ENCODE measurements at regions not wholly inside any gene's neighbourhood (a gene's known extent, or its start where the extent isn't known, plus 50 kb on each side); places are given as distances from the start of the nearest gene placed in this dataset.

DNA sequence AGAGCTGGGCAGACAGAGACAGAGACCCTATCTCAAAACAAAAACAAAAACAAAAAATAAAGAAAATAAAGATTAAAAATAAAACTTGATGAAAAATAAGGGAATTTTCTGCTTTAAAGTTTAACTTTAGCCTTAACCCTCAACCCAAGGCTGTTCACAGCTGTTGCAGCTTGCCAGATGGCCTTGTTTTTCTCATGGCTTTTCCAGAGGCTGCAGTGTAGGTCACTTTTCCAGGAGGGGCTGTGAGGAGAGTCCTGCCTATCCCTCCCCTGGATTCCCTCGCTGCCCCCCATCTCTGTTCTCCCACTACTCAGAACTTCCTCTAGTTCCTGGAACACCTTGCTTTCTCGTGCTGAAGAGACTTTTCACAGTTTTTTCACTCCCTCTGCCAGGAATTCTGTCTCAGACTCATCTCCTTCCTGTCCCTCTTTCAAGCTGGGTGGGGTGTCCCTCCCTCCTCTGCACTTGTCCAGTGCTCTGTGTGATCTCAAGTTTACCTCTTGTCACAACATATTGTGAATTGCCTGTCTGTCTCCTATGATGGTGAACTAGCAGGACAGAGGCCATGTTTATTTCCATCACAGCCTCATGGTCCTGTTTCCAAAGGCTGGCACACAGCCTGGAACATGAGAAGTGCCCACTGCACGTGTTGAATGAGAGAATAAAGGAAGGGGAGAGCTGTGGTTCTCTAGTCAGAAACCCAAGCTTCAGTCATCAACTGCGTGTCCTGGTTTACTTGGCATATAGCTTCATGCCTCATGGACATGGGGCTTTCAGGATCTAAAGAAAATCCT lies 69.9 kb upstream of the MSI2 start:
- TF ChIP-seq, protein P1, sequence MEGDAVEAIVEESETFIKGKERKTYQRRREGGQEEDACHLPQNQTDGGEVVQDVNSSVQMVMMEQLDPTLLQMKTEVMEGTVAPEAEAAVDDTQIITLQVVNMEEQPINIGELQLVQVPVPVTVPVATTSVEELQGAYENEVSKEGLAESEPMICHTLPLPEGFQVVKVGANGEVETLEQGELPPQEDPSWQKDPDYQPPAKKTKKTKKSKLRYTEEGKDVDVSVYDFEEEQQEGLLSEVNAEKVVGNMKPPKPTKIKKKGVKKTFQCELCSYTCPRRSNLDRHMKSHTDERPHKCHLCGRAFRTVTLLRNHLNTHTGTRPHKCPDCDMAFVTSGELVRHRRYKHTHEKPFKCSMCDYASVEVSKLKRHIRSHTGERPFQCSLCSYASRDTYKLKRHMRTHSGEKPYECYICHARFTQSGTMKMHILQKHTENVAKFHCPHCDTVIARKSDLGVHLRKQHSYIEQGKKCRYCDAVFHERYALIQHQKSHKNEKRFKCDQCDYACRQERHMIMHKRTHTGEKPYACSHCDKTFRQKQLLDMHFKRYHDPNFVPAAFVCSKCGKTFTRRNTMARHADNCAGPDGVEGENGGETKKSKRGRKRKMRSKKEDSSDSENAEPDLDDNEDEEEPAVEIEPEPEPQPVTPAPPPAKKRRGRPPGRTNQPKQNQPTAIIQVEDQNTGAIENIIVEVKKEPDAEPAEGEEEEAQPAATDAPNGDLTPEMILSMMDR (IDR thresholded peaks at IDR 0.05), result no peak
- TF ChIP-seq, protein P2, sequence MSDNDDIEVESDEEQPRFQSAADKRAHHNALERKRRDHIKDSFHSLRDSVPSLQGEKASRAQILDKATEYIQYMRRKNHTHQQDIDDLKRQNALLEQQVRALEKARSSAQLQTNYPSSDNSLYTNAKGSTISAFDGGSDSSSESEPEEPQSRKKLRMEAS (IDR thresholded peaks at IDR 0.05), result no peak
- no peak for TF ChIP-seq MAFK (IDR thresholded peaks at IDR 0.05; ENCODE audit: partially characterized antibody)

Measured in A549 (cell line).